AG09309 (cell line): ENCODE measurements at regions not wholly inside any gene's neighbourhood (a gene's known extent, or its start where the extent isn't known, plus 50 kb on each side); places are given as distances from the start of the nearest gene placed in this dataset.

Experiments used
- DNase-seq: peaks from one replicate; pipeline ENCODE4 v3.0.0-alpha.2; 2010; ENCODE audit warnings: low read depth
- H3K4me3 ChIP-seq: 2 replicates; pipeline ENCODE4 v1.5.1; 2011; ENCODE audit warnings: mild to moderate bottlenecking, low read depth, low read length, moderate library complexity; ENCODE audit not compliant: control insufficient read depth
- TF ChIP-seq, protein P1 (sequence below): IDR thresholded peaks from 2 replicates; pipeline ENCODE4 v1.5.1; 2011; ENCODE audit warnings: mild to moderate bottlenecking, low read depth, low read length, inconsistent platforms; ENCODE audit not compliant: insufficient read depth, control insufficient read depth; ENCODE audit errors: missing control alignments

DNA sequence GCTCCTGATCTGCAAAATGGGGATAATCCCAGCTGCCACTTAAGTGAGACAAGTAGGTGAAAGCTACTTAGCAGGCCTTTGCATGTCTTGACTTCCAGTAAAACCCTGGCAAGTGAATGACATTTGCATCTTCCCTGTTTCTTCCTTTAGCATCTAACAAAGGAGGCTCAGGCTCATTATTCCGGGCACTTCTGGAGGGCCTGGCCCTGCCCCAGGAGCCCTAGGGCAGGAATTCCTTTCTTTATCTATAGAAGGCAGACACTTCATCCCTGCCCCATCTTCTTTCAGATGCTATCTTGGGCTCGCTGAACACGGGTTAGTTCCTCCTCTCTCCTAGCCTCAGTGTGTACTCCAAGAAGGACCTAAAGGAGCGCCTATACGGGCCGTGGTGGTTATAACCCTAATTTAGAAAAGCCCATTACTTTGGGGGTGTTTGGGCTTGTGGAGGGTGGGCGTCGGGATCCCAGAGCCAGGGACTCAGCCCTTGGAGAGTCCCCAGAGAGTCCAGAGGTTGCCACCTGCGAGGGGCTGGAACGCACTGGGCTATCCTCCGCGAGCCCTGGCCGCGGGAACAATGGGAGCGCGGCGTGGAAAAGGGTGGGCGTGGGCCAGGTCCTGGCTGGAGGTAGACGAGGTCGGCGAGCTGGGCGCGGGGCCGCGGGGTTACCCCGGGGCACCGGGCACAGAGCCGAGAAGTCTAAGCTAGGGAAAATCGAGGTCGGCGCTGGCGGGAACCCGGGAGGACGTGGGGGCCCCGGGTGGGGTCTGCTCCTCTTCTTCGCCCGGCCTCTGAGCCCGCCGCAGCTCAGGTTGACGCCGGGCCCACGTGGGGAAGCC, 62.8 kb upstream of the EPB41L1 start:
- H3K4me3 ChIP-seq: no peak overlapping the region; the same call in 1 of the 2 replicates
- no peak for DNase-seq
- TF ChIP-seq, protein P1, sequence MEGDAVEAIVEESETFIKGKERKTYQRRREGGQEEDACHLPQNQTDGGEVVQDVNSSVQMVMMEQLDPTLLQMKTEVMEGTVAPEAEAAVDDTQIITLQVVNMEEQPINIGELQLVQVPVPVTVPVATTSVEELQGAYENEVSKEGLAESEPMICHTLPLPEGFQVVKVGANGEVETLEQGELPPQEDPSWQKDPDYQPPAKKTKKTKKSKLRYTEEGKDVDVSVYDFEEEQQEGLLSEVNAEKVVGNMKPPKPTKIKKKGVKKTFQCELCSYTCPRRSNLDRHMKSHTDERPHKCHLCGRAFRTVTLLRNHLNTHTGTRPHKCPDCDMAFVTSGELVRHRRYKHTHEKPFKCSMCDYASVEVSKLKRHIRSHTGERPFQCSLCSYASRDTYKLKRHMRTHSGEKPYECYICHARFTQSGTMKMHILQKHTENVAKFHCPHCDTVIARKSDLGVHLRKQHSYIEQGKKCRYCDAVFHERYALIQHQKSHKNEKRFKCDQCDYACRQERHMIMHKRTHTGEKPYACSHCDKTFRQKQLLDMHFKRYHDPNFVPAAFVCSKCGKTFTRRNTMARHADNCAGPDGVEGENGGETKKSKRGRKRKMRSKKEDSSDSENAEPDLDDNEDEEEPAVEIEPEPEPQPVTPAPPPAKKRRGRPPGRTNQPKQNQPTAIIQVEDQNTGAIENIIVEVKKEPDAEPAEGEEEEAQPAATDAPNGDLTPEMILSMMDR: no peak

GRCh38 chr20:36092398-36093024, 62.0 kb upstream of the EPB41L1 start:
- DNase-seq: no peak
- TF ChIP-seq, protein P1: no peak
- peak overlapping the region; percentile 41 for H3K4me3 ChIP-seq

- TF ChIP-seq, protein P1: no peak
- no peak for DNase-seq
- peak overlapping the region; percentile 41 for H3K4me3 ChIP-seq
Observed at GRCh38 chr20:36093025-36093803, 61.3 kb upstream of the EPB41L1 start.

GRCh38 chr20:36093804-36094145, 60.8 kb upstream of the EPB41L1 start:
- H3K4me3 ChIP-seq: peak overlapping the region; percentile 41
- no peak for DNase-seq
- TF ChIP-seq, protein P1: no peak

DNA sequence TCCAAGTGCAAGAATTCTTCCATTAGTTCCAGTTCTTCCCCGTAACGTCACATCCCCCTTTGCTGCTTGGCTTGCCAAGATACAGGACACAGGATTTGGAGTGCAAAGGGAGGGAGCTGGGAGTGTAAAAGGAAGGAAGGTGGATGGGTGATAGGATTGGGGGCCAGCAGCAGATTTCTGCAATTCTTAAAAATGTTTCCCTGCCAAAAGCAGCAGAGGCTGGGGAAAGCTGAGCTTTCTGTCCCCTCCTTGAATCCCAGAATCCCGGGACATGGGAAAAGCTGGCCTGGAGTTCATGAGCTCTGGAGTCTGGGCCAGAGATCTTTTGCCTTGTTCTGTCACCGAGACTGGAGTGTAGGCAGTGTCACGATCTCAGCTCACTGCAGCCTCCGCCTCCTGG, 60.0 kb upstream of the EPB41L1 start:
- DNase-seq: no peak
- TF ChIP-seq, protein P1: no peak
- H3K4me3 ChIP-seq: no peak overlapping the region

- DNase-seq: no peak
- H3K4me3 ChIP-seq: no peak overlapping the region
- TF ChIP-seq, protein P1: no peak
Observed at GRCh38 chr20:36096435-36096834, 58.1 kb upstream of the EPB41L1 start.
